Stimulated activated CD4-positive, alpha-beta T cell treated with anti-CD3 and anti-CD28 coated beads, Interleukin-1b, Interleukin-23, amount 100 ng/mL, for 24 hours (primary cell): ENCODE measurements at regions not wholly inside any gene's neighbourhood (a gene's known extent, or its start where the extent isn't known, plus 50 kb on each side); places are given as distances from the start of the nearest gene placed in this dataset.

Experiments used
- DNase-seq, 4 experiments: peaks; one replicate each; pipeline ENCODE4 v3.0.0-alpha.2; 2020; ENCODE audit warnings: low read depth in 4 of 4, low spot score in 1 of 4

- no peak for DNase-seq
Measured at GRCh38 chr2:14684516-14684915, 52.0 kb downstream of the LRATD1 start.

- DNase-seq = no peak
Measured at GRCh38 chr2:14690926-14691325, 58.4 kb downstream of the LRATD1 start.

GRCh38 chr2:14693874-14694273, 61.4 kb downstream of the LRATD1 start:
- DNase-seq = no peak

- DNase-seq = no peak
Measured at GRCh38 chr2:14700753-14701152, 68.2 kb downstream of the LRATD1 start.

- no peak for DNase-seq
Measured at GRCh38 chr2:14702258-14702657, 69.7 kb downstream of the LRATD1 start.

GRCh38 chr2:14706201-14706600, 73.7 kb downstream of the LRATD1 start:
- DNase-seq = no peak

GRCh38 chr2:14712111-14712510, 79.6 kb downstream of the LRATD1 start:
- no peak for DNase-seq

- DNase-seq = no peak
Measured at GRCh38 chr2:14713248-14713647, 80.7 kb downstream of the LRATD1 start.

- DNase-seq = no peak
Measured at GRCh38 chr2:14715600-14715999, 83.1 kb downstream of the LRATD1 start.

GRCh38 chr2:14716319-14716718, 83.8 kb downstream of the LRATD1 start:
- no peak for DNase-seq

GRCh38 chr2:14717131-14717530, 84.6 kb downstream of the LRATD1 start:
- DNase-seq = no peak

GRCh38 chr2:14720319-14720718, 87.8 kb downstream of the LRATD1 start:
- DNase-seq = no peak

GRCh38 chr2:14720739-14721138, 88.2 kb downstream of the LRATD1 start:
- DNase-seq = no peak

GRCh38 chr2:14722904-14723570, 90.5 kb downstream of the LRATD1 start:
- DNase-seq = no peak

- DNase-seq = no peak
Measured at GRCh38 chr2:14723684-14724083, 91.2 kb downstream of the LRATD1 start.

- DNase-seq = no peak
Measured at GRCh38 chr2:14735696-14736095, 103.2 kb downstream of the LRATD1 start.

- no peak for DNase-seq
Measured at GRCh38 chr2:14737201-14737600, 104.7 kb downstream of the LRATD1 start.

GRCh38 chr2:14743861-14744260, 111.3 kb downstream of the LRATD1 start:
- DNase-seq = no peak

- no peak for DNase-seq
Measured at GRCh38 chr2:14745288-14746076, 113.0 kb downstream of the LRATD1 start.

- DNase-seq = no peak
Measured at GRCh38 chr2:14746133-14746532, 113.6 kb downstream of the LRATD1 start.

GRCh38 chr2:14747447-14747846, 114.9 kb downstream of the LRATD1 start:
- DNase-seq = no peak

- DNase-seq = no peak
Measured at GRCh38 chr2:14749884-14750283, 117.4 kb downstream of the LRATD1 start.

- DNase-seq = no peak
Measured at GRCh38 chr2:14750433-14750832, 117.9 kb downstream of the LRATD1 start.
